ENCODE measurements at regions not wholly inside any gene's neighbourhood (a gene's known extent, or its start where the extent isn't known, plus 50 kb on each side); places are given as distances from the start of the nearest gene placed in this dataset.

DNA sequence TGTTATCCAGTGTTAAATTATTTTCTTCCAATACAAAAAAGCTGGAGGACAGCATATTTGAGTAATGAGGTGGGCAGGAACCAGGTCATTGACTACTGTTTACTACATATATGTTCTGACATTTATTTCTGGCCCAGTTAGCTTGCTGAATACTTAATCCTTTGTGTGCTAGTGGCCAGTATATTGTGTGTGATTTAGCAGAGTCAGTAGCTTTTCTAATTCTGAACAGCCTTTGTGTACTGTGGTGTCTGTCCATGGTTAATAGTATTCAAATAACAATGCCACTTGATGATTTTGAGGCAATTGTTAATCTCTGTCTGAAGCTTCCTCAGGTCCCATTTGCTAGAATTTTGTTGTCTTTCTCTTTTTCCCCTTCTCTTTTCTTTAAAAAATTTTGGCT, 286.5 kb upstream of the E2F7 start:
- no peak for DNase-seq (ENCODE audit: low spot score)
- TF ChIP-seq, protein P1, sequence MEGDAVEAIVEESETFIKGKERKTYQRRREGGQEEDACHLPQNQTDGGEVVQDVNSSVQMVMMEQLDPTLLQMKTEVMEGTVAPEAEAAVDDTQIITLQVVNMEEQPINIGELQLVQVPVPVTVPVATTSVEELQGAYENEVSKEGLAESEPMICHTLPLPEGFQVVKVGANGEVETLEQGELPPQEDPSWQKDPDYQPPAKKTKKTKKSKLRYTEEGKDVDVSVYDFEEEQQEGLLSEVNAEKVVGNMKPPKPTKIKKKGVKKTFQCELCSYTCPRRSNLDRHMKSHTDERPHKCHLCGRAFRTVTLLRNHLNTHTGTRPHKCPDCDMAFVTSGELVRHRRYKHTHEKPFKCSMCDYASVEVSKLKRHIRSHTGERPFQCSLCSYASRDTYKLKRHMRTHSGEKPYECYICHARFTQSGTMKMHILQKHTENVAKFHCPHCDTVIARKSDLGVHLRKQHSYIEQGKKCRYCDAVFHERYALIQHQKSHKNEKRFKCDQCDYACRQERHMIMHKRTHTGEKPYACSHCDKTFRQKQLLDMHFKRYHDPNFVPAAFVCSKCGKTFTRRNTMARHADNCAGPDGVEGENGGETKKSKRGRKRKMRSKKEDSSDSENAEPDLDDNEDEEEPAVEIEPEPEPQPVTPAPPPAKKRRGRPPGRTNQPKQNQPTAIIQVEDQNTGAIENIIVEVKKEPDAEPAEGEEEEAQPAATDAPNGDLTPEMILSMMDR (IDR thresholded peaks at IDR 0.05; ENCODE audit: extremely low read depth, missing control alignments), result no peak

DNA sequence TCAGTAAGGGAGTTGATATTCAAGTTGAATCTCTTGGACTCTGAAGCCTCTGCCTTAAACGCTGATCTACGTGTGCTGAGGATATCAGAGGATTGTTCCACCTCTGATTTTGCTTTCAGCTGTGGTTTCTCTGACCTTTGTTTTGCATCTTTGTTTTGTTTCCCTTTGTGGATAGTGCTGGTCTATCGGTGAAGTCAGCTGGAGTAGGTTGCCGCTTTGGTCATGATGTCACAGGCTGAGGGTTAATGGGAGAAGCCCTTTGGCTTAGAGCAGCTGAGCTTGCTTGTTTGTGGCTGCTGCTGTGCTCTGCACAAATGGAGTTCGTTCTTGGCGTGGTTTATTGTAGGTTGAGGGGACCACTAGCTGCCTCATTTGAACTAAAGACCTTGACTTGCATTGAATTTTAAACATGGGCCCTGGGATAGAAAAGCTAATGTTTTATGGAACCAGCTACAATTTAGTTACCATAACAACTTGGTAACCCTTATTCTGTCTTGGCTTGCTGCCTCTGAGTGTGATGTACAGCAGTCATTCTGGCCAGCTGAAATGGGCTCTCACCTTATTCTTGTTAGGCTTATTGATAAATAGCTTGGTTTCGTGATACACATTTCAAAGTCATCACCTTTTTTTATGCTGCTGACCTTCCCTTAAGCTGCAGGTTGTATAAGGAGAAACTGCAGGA, 284.5 kb upstream of the E2F7 start:
- no peak for DNase-seq (ENCODE audit: low spot score)
- TF ChIP-seq, protein P1 (IDR thresholded peaks at IDR 0.05; ENCODE audit: extremely low read depth, missing control alignments), result no peak

DNA sequence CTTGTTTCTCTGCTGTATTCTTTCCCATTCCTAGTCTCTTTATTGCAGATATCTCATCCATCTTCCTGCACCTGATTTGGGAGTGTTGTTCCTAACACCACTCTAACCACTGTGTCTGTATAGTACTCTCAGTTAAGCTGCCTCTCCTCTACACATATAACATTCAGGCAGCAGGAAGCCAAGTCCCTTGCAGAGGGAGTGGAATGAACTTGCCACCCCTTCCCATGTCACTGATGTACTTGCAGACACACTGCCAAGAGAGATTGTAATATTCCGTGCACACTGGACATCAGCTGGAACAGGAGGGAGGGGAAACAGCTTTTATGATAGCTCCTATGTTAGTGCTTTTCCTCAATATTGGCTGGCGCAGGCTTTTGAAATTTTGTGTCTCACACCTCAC, 281.6 kb upstream of the E2F7 start:
- TF ChIP-seq, protein P1 (IDR thresholded peaks at IDR 0.05; ENCODE audit: extremely low read depth, missing control alignments), result no peak
- no peak for DNase-seq (ENCODE audit: low spot score)

DNA sequence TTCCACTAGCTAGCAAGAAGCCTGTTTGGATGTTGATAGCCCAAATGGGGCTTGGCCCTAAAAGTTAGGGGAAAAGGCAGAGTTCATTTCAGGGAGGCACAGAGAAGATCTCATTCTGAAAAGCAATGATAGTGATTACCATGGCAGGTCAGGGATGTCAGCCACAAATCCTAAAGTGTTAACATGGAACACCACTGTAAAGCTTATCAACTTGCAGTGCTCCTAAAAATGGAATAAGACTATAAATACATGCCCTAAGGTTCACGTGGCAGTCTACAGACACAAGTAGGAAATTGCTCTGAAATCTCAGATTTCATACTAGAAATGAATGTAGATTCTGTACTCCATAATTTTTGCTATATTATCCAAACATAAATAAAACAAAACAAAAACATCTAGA, 280.0 kb upstream of the E2F7 start:
- TF ChIP-seq, protein P1 (IDR thresholded peaks at IDR 0.05; ENCODE audit: extremely low read depth, missing control alignments), result no peak
- no peak for DNase-seq (ENCODE audit: low spot score)

DNA sequence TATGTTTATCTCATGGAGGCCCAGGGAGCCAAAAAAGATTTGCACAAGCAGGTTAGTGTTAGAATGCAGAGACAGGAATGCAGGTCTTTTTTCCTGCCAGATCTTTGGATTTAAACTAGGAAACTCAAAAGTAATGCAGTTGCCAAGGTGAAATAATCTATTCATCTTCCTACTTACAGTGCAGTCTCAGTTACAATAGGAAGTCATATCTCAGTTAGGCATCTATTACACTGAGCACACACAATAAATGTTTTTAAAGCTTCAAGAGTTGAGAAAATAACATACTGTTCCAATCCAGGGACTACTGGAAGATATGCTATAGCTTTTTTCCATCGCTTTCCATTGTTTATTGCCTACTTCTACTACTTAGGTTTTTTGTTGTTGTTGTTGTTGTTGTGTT, 279.3 kb upstream of the E2F7 start:
- no peak for DNase-seq (ENCODE audit: low spot score)
- TF ChIP-seq, protein P1 (IDR thresholded peaks at IDR 0.05; ENCODE audit: extremely low read depth, missing control alignments), result no peak

DNA sequence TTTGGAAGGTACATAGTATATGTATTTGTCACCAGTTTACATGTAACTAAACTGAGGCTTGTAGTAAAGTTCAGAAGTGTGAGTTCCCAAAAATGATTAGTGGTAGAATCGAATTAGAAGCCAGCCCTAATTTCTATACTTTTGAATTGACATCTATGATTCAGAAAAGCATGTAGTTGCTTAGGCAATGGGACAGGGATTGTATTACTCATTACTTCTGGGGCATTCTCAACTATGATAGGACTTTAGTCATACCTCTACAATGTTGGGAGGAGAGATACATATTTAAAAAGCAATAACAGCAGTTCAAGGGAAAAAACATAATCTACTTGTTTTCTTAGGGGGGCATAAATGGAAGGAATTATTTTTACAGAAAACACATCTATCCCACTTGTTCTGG, 277.9 kb upstream of the E2F7 start:
- TF ChIP-seq, protein P1 (IDR thresholded peaks at IDR 0.05; ENCODE audit: extremely low read depth, missing control alignments), result no peak
- DNase-seq (ENCODE audit: low spot score), result no peak

DNA sequence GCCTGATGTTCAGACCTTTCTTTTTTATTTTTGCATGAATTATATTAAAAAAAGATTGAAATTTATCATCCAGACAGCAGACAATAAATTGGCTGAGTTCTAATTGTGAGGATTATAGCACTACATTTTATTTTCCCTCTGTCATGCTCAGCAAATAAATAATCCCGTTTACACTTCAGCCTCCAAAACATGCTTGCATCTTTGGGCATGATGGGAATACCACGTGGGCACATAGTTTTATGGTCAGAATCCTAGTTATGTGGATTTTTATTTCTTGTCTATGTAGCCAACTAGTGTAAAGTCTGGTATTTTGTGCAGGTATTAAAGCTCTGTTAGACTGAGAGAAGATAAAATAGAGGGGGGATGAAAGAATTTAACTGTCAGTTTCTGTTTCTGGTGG, 276.9 kb upstream of the E2F7 start:
- TF ChIP-seq, protein P1 (IDR thresholded peaks at IDR 0.05; ENCODE audit: extremely low read depth, missing control alignments), result no peak
- DNase-seq (ENCODE audit: low spot score), result no peak
